GM12874 (cell line): ENCODE measurements at regions not wholly inside any gene's neighbourhood (a gene's known extent, or its start where the extent isn't known, plus 50 kb on each side); places are given as distances from the start of the nearest gene placed in this dataset.

ENCODE experiments used
- TF ChIP-seq, protein P1 (sequence below): IDR thresholded peaks from 2 replicates; pipeline ENCODE4 v1.5.1; 2011; ENCODE audit warnings: low read depth, mild to moderate bottlenecking, control low read depth, low read length, moderate library complexity; ENCODE audit not compliant: insufficient read depth

DNA sequence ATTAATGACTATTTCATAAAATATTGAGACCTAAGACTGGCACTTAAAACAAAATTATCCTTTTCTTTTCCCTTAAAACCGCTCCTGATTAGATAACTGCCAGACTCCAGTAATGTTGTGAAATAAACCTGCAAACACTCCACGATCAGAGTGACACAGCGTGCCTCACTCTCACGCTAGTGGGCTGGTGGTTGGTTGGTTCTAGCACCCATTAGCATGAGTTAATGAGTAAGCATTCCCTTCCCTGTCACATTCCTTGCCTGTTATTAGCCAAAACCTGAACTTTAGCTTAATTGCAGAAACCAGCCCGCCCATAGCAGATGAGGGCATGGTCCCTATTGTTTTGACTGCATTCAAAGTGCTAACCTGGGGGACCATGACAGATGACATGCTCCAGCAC is 193.4 kb downstream of the CD83 start:
- TF ChIP-seq, protein P1, sequence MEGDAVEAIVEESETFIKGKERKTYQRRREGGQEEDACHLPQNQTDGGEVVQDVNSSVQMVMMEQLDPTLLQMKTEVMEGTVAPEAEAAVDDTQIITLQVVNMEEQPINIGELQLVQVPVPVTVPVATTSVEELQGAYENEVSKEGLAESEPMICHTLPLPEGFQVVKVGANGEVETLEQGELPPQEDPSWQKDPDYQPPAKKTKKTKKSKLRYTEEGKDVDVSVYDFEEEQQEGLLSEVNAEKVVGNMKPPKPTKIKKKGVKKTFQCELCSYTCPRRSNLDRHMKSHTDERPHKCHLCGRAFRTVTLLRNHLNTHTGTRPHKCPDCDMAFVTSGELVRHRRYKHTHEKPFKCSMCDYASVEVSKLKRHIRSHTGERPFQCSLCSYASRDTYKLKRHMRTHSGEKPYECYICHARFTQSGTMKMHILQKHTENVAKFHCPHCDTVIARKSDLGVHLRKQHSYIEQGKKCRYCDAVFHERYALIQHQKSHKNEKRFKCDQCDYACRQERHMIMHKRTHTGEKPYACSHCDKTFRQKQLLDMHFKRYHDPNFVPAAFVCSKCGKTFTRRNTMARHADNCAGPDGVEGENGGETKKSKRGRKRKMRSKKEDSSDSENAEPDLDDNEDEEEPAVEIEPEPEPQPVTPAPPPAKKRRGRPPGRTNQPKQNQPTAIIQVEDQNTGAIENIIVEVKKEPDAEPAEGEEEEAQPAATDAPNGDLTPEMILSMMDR = no peak

DNA sequence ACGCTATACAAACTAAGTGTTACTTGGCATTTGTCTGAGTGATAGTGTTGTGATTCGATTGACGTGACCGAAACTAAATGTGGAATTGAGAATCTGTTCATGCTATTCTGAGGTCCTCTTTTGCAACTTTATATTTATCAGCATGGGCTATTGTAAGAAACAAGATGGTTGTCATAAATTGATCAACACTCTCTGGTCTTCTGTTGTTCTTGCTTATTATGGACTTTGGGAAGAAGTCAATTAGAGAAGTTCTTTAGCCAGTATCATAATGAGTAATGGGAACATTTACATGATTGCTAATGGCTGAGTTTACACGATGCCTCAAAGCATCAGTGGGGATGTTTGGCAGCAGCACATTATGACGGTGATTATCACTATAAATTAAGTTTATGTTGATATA is 195.0 kb downstream of the CD83 start:
- TF ChIP-seq, protein P1 = no peak

DNA sequence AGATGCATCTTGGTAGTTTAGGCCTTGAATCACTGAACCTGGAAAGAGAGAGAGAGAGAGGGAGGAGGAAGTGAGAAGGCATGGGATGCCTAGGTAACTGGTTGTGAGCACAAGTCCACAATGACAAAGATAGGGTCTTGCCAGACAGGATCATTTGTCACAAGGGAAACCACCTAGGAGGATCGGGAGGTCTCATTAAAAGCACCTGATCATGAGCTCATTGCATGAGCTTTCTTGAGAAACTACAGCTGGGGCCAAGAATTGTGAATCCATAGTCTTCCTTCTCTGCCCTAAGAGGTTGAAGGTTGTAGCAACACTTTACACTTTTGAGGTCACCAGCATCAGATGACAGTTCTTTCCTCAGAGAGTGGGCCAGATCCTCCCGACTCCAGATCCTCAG is 195.7 kb downstream of the CD83 start:
- TF ChIP-seq, protein P1 = no peak

DNA sequence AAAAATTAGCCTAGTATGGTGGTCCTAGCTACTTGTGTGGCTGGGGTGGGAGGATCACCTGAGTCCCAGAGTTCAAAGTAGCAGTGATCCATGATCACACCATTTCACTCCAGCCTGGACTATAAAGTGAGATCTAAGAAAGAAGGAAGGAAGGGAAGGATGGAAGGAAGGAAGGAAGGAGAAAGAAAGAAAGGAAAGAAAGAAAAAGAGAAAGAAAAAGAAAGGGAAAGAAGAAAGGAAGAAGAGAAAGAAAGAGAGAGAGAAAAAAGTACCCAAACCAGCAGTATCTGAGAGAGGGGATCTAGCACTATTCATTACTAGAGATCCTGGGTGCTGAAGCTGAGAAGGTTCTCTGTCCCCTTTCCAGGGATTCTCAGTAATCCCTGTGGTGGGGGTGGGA is 197.8 kb downstream of the CD83 start:
- TF ChIP-seq, protein P1 = no peak

DNA sequence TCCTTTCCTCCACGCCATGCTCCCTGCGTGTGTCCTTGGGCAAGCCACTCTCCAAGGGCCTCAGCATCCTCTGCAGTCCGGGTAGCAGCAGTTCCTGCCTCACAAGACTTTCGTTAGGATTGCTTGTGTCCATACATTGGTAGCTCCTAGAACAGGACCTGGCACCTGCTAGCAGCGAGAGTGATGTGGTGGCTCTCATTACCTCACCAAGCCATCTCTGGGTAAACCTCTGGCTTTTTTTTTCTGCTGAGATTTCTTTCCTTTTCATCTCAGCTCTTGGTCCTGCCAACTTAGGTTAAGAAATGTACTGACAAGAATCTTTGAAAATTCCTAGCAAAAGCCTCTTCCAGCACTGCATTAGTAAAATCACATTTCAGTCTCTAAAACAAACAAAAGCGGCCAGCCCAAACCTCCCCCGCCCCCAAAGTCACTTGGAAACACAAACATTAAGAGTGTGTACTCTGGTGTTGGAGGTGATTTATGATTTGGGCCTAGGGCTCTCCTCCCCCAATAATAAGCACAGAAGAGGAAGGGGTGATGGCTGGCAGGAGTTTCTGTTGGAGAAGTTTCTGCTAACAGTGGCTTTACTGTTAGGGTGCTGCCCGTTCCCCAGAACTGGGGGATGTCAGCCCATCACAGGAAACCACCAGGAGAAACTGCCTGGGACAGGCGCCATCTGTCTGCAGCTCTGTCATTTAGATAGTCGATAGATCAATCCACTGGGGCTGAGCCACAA is 199.2 kb downstream of the CD83 start:
- TF ChIP-seq, protein P1 = no peak

DNA sequence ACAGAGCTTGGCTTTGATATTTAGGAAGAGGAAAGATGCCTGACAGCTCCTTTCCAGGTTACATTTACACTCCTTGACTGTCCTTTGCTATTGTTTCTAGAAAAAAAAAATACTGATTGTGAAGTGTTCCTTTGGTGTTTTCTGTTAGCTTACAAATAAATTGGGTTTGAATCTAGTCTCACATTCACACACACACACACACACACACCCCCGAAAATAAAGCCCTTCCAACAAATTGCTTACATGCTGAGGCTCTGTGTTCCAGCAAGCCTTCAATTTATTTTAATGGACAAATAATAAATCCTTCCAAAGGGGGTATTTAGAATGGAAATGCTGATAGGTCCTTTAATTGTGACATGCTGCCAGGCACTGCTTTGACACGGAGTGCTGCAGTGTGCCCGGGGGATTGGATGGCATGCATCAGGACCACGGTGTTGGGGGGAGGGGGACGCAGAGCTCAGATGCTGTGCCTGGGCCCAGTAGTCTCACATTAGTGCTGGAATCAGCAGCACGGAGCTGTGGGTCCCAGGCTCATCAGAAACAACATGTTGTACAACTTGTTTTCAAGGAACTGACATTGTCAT is 199.9 kb downstream of the CD83 start:
- TF ChIP-seq, protein P1 = no peak

DNA sequence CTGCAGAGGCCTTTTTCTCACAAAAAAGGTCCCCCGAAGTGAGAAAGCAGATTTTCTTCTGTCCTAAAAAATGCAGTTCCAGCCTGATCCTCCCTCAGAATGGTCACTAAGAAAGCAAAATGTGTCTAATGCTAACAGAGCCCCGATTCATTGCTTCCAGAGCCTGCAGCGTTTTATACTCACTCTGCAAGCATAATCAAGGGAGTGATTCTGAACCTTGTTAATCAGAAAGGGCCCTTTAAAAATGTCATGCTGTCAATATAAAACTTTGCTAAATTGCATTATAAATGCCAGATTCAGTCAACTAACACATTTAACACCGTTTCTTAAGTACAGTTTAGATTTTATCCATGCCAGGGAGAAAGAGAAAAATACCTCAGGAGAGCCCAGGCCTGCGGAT is 202.8 kb downstream of the CD83 start:
- TF ChIP-seq, protein P1 = no peak
